C1 segment of cervical spinal cord (tissue), 14 donors: ENCODE measurements at regions not wholly inside any gene's neighbourhood (a gene's known extent, or its start where the extent isn't known, plus 50 kb on each side); places are given as distances from the start of the nearest gene placed in this dataset.

Source experiments
- DNase-seq, 14 donors: peaks; one replicate each; lab custom pipeline; 2025; lab: John Stamatoyannopoulos, UW

DNA sequence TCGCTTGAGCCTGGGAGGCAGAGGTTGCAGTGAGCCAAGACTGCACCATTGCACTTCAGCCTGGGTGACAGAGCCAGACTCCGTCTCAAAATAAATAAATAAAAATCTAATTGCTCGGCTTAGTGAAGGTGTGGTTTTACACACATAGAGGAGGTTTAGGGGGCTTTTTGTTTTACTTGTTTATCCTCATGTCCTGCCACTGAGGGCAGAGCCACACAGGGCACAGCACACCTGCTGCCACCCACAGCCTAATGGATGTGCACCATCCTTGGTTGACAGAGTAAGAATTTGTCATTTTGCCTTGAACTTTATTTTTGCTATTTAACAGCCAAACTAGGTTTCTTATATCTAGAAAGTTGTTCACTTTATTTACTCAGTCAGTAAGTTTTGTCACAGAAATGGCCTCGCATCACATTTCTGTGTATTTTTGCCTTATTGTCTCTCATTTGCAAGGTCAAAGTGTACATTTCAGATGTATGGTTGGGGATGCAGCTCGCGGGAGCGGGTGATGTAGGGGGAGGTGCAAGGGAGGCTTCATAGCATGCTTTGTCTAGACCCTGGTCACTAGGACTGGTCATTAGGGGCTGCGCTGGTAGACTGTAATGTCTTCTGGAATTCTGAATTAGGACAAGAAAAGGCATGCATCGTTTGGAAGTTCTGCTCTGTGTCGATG, 67.8 kb upstream of the NAA20 start:
- no peak for DNase-seq

DNA sequence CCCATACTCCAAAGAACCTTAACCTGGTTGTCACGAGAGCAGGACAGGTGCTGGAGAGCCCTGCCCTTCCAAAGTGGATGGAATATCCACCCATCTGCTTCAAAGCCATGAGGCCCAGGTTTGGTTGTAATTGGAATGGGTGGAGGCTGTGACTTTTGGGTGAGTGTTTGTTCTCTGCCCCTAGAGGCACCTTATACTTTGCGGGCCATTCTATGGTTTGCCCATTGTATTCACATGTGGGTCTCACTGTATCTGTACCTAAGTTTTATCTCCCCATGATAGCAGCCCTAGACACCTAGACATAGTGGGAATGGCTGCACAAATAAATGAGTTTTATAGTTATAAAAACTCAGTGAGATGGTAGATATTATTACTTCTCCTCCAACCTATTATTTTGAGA, 67.1 kb upstream of the NAA20 start:
- no peak for DNase-seq

DNA sequence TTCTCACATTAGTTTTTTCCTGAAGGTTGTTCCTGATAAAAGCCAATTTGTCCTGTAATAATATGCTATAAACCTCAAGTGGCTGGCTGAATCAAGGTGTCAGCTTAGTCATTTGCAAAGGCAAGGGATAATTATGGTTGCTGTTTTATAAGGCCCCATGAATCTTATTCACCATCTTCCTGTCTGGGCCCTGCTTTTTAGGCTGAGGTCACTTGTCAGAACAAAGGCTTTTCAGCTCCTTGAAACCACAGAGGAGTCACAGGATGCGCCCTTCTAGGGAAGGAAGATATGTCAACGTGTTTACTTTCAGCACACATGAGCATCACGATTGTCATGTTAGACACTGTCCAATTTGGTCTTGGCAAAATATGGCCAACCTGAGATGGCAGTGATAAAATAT, 64.8 kb upstream of the NAA20 start:
- no peak for DNase-seq

DNA sequence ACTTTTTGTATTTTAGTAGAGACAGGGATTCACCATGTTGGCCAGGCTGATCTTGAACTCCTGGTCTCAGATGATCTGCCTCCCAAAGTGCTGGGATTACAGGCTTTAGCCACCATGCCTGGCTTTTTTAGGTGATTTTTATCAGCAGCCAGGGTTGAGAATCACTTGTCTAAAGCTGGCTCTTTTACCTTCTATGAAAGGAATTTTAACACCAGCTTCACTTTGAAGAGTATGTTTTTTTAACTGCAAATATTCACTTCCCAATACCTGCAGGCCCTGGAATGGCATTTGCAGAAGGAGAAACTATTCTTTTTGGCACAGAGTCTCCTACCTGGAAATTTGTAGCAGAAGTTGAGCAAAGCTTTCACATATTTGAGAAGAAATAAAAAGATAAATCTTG, 63.6 kb upstream of the NAA20 start:
- DNase-seq, result no peak

DNA sequence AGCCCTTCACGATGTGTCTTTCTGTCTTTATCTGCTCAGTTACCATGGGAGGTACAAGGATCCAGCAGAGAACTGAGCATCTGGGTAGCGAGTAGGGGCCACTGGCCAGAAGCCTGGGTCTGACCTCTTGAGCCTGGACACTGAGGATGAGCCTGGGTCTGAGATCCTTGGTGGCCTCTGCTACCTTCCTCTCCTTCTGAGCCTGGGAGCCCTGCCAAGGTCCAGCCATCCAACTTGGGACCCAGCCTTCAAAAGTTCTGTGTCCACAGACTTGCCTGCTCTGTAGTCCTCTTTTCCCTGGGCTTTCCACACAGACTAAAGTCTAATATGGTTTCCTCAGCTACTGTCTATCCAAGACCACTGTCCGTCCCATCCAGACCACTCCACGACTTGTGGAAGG, 60.2 kb upstream of the NAA20 start:
- no peak for DNase-seq

DNA sequence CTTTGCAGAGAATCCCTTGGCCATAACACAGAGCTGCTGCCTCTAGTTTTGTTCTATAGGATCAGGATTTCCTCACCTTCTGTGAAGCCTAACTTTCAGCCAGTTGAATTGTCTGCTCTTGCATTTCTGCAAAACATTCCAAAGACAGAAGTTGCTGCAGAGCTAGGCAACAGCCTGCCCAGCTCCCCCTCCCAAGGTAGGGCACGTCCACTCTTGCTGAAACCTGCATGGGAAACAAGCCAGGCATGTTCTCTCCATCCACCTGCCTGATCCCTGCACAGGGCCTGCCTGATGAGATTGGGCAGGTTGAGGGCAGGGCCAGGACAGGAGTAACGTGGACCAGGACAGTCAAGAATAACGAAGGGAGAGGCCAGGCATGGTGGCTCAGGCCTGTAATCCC, 58.9 kb upstream of the NAA20 start:
- no peak for DNase-seq

DNA sequence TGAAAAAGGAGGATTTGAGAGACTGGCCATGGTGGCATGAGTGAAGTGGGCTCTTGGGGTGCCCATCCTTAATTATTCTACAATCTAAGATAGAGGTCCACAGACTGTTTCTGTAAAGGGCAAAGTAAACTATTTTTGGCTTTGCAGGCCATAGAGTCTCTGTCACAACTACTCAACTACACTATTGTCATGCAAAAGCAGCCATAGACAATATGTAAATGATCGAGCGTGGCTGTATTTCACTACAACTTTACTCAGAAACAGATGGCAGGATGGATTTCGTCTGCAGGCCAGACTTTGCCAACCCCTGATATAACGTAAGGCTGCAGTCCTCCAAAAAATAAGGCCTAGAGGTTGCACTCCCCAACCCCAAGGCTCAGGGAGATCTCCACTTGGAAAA, 58.2 kb upstream of the NAA20 start:
- no peak for DNase-seq

DNA sequence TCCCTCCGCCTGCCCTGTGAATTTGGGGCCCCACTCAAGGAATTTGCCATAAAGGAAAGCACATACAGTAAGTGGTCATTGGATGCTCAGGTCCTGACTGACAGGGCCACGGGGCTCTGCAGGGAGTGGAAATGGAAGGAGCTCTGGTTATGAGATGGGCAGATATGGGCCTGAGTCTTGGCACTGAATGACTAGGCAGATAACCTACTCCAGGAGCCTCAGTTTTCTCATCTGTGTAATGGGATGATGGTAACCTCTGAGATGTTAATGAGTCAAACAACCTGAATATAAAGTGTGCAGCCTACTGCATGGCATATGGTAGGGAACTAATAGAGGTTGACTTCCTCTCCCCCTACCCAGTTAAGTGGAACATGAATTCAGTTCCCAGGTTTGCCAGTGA, 56.4 kb upstream of the NAA20 start:
- DNase-seq, result no peak

DNA sequence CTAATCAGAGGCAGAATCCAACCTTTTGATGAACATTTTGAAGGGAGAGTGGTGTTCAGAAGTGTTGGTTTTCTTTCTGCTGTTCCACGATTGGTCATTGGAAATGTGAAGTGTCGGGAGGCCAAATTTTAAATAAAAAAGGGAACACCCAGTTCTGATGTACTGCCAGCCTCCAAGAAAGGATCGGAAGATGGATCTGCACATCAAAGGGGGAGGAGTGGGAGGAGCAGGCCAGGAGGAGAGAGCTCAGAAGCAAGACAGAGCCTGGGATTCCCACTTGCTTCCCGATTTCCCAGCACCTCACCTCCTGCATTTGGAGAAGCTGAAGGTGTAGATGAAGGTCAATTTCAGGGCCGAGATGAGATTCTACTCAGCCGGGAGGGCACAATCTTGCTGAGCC, 55.9 kb upstream of the NAA20 start:
- DNase-seq, result no peak

DNA sequence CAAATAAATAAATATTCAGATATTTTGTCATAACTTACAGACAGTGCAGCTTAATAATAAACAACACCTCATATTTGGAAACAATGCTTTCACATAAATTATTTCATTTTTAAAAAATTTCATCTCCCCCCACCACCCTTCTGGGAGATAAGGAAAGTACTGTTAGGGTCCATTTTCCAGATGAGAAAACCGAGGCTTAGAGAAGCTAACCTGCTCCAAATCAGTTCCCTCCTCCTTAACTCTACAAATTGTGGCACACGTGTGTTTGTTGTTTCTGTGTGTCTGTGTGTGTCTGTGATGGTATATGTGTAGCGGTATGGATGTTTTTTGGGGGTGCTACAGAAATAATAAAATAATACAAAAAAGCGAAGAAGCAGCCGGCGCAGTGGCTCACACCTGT, 54.2 kb upstream of the NAA20 start:
- DNase-seq, result no peak

DNA sequence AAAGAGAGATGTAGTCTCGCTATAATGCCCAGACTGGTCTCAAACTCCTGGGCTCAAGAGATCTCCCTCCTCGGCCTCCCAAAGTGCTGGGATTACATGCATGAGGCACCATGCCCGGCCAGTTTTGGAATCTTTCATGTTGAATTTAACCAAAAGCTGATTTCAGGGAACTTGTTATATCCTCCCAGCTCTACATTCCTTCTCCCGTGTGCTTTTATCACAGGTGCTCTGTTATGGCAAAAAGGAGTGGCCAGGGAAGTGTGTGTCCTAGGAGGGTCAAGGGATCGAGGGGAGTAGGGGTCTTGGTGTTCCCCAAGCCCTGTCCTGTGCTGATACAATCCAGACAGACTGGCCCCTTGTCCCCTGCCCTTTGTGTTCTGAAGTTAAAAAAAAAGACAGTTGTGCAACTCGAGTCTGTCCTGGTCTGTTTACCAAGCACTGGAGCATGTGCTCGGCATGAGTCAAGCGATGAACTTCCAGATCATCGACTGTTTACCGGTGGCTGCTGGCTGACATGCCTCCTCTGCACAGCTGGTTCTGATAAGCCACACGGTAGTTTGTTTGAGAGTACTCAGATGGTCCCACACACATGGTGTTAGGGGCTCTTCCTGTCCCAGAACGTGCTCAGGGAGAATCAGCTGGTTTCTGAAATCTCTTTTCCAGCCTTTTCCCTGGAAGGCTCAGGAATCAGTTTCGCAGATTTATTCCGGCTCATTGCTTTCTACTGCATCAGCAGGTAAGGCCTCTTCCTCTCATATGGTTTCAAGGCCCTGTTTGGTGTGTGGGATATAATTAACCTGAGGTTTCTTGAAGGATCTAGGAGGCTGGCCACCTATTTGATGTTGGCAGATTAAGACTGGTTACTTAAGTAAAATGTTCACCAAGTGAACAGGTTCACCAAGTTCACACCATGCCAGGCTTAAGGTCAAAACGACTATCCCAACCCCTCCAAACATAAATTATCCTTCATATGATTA, 52.6 kb upstream of the NAA20 start:
- peak in 2 of 14 donors; percentile 26 to 30 for DNase-seq

DNA sequence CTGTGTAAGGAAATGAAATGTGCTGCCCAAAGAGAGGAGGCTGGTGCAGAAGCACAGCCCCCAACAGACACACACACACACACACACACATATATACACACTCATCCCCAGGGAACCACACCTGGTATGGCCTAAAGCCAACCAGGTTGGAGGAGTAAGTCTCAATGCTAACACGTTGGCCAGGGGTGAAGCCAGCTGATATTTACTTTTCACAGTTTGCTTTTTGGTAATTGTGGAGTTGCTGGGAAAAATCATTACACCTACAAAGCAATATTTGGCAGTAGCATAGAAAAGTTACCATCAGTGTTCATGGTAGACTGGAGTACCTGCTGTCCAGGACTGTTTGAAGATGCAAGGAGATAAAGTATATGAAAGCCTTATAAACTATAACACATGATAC, 50.3 kb upstream of the NAA20 start:
- no peak for DNase-seq
